Testis (tissue), 2 donors: ENCODE measurements at regions not wholly inside any gene's neighbourhood (a gene's known extent, or its start where the extent isn't known, plus 50 kb on each side); places are given as distances from the start of the nearest gene placed in this dataset.

Source experiments
- POLR2A ChIP-seq: fragments of 450-650 bp; IDR thresholded peaks from one replicate; pipeline ENCODE4 v1.6.1; 2017; ENCODE audit warnings: antibody characterized with exemption, mild to moderate bottlenecking, moderate library complexity
- TF ChIP-seq, protein P1 (sequence below), 3 experiments: fragments of 450-650 bp in 2 of 3; fragments of 200-600 bp in 1 of 3; sonication (generic) in 1 of 3; IDR thresholded peaks; one replicate each; pipeline ENCODE4 v1.5.1; 2016 to 2019; ENCODE audit warnings: antibody characterized with exemption in 3 of 3, mild to moderate bottlenecking in 2 of 3, moderate library complexity in 1 of 3

DNA sequence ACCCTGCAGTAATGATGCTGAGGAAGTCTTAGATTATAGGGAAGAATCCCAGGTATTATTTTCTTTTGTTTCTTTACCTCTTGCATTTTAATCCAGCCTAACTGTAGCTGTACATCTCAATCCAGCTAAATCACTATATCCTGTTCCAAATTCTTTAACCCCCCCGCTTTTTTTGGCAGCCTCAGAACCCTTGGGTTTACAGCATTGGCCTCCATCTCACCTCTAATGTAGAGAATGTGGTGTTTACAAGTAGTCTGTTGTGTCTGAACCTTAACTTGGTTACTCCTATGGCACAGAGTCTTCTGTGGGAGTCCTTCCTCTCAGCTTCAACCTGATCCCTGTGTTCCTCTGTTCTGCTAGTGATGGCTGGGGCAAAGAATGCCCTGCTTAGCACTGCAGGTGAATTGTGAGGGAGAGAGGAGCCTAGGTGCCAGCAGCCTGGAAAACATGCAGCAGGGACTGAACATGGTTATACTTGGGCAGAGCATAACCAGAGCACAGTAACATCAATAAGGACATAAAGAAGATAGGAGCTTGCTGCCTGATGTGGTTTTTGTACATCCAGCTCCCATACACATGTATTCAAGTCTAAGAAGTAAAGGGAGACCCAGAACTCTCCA is 130.2 kb downstream of the FAM124B start:
- TF ChIP-seq, protein P1, sequence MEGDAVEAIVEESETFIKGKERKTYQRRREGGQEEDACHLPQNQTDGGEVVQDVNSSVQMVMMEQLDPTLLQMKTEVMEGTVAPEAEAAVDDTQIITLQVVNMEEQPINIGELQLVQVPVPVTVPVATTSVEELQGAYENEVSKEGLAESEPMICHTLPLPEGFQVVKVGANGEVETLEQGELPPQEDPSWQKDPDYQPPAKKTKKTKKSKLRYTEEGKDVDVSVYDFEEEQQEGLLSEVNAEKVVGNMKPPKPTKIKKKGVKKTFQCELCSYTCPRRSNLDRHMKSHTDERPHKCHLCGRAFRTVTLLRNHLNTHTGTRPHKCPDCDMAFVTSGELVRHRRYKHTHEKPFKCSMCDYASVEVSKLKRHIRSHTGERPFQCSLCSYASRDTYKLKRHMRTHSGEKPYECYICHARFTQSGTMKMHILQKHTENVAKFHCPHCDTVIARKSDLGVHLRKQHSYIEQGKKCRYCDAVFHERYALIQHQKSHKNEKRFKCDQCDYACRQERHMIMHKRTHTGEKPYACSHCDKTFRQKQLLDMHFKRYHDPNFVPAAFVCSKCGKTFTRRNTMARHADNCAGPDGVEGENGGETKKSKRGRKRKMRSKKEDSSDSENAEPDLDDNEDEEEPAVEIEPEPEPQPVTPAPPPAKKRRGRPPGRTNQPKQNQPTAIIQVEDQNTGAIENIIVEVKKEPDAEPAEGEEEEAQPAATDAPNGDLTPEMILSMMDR (IDR thresholded peaks at IDR 0.05), result no peak
- no peak for TF ChIP-seq POLR2A
